ENCODE measurements at regions not wholly inside any gene's neighbourhood (a gene's known extent, or its start where the extent isn't known, plus 50 kb on each side); places are given as distances from the start of the nearest gene placed in this dataset.

GRCh38 chr6:160859822-160860221, 131.7 kb upstream of the MAP3K4 start:
- TF ChIP-seq CTCF (IDR thresholded peaks at IDR 0.05) (no peak), POLR2A (IDR thresholded peaks at IDR 0.05) (no peak)

Measured in Peyer's patch (tissue), 4 donors.